GM12878 (cell line): ENCODE measurements at regions not wholly inside any gene's neighbourhood (a gene's known extent, or its start where the extent isn't known, plus 50 kb on each side); places are given as distances from the start of the nearest gene placed in this dataset.

Source experiments
- ATAC-seq: fragments of 200-7000 bp; cut with Tn5 transposase; 3 replicates; pipeline ENCODE4 v1.9.1; 2020; ENCODE audit warnings: mild to moderate bottlenecking, moderate library complexity
- BruUV-seq: library from RNA; stranded (reverse); fragments of 400-500 nt; replicated peaks from 2 replicates; lab custom pipeline; 2021; lab: Mats Ljungman, UMichigan
- CTCF ChIA-PET: fragments of 300-600 bp; sonication (Branson Sonifier 250); formaldehyde crosslinking; extraction: SDS; loops from one replicate; lab custom pipeline; 2021; ENCODE audit warnings: inconsistent platforms; lab: Yijun Ruan, JAX
- POLR2A ChIA-PET: fragments of 350-600 bp; formaldehyde crosslinking; extraction: SDS; loops from one replicate; lab custom pipeline; 2021; ENCODE audit warnings: inconsistent platforms; lab: Charles Lee
- RAD21 ChIA-PET: fragments of 300-600 bp; sonication (Branson Sonifier 250); formaldehyde crosslinking; loops from one replicate; lab custom pipeline; 2023; ENCODE audit warnings: antibody characterized with exemption; ENCODE audit not compliant: unreplicated experiment; lab: Charles Lee
- SMC1A ChIA-PET: fragments of 300-600 bp; sonication (Branson Sonifier 250); formaldehyde crosslinking; loops from one replicate; lab custom pipeline; 2023; ENCODE audit not compliant: unreplicated experiment, uncharacterized antibody; lab: Charles Lee
- DNase-seq: peaks from one replicate; pipeline ENCODE4 v3.0.0-alpha.2; 2011; ENCODE audit warnings: low read depth, low spot score
- FAIRE-seq: peaks from 3 replicates; lab custom pipeline; 2011; peaks lifted over from hg19 to GRCh38; lab: Jason Lieb, UNC
- H2AFZ ChIP-seq: 2 replicates; pipeline ENCODE4 v1.6.0; 2011; ENCODE audit warnings: low read depth, low read length, control low read depth; ENCODE audit not compliant: control insufficient read depth
- H3K27ac ChIP-seq: 2 replicates; pipeline ENCODE4 v1.5.1; 2011; ENCODE audit warnings: control low read depth; ENCODE audit not compliant: control insufficient read depth, insufficient read depth
- H3K27me3 ChIP-seq, 2 experiments: replicated peaks in 1 of 2; 2 replicates each; pipeline versions ENCODE4 v1.6.0 to v1.6.1; 2011; ENCODE audit warnings: low read length in 1 of 2; ENCODE audit not compliant: control insufficient read depth in 2 of 2, insufficient read depth in 2 of 2
- H3K36me3 ChIP-seq, 2 experiments: 2 replicates each; pipeline ENCODE4 v1.5.1; 2011; ENCODE audit warnings: low read length in 1 of 2; ENCODE audit not compliant: control insufficient read depth in 2 of 2, insufficient read depth in 2 of 2
- H3K4me1 ChIP-seq: 2 replicates; pipeline ENCODE4 v1.6.1; 2011; ENCODE audit warnings: mild to moderate bottlenecking, low read length, moderate library complexity, mixed read lengths; ENCODE audit not compliant: control insufficient read depth, insufficient read depth
- H3K4me2 ChIP-seq: 2 replicates; pipeline ENCODE4 v1.6.0; 2011; ENCODE audit warnings: control low read depth; ENCODE audit not compliant: control insufficient read depth, insufficient read depth
- H3K4me3 ChIP-seq: fragments of 200-600 bp; sonication (generic); 2 replicates; pipeline ENCODE4 v1.5.1; 2016
- H3K79me2 ChIP-seq: 2 replicates; pipeline ENCODE4 v1.6.0; 2011; ENCODE audit warnings: low read length; ENCODE audit not compliant: control insufficient read depth, insufficient read depth
- H3K9ac ChIP-seq: 2 replicates; pipeline ENCODE4 v1.8.0; 2011; ENCODE audit warnings: low read length, control low read depth, mixed read lengths; ENCODE audit not compliant: control insufficient read depth, insufficient read depth
- H3K9me3 ChIP-seq: replicated peaks from 3 replicates; pipeline ENCODE4 v1.5.1; 2011; ENCODE audit warnings: mild to moderate bottlenecking, low read length; ENCODE audit not compliant: control insufficient read depth, insufficient read depth
- H4K20me1 ChIP-seq: 2 replicates; pipeline ENCODE4 v1.6.0; 2011; ENCODE audit not compliant: control insufficient read depth, insufficient read depth
- CHD1 ChIP-seq: IDR thresholded peaks from 2 replicates; pipeline ENCODE4 v1.6.1; 2012; ENCODE audit warnings: low read depth, low read length, improper control_type of control experiment
- EZH2 ChIP-seq: IDR thresholded peaks from 2 replicates; pipeline ENCODE4 v1.6.1; 2012; ENCODE audit warnings: low read depth, mild to moderate bottlenecking, control low read depth, inconsistent platforms, low read length, borderline replicate concordance; ENCODE audit not compliant: control insufficient read depth
- MYB ChIP-seq: fragments of 150-350 bp; IDR thresholded peaks from 2 replicates; pipeline ENCODE4 v1.6.1; 2014; ENCODE audit warnings: mild to moderate bottlenecking, low read depth, low read length, borderline replicate concordance
- SUZ12 ChIP-seq: fragments of 200-600 bp; sonication (generic); IDR thresholded peaks from one replicate; pipeline ENCODE4 v1.6.1; 2018; ENCODE audit warnings: antibody characterized with exemption, mild to moderate bottlenecking; ENCODE audit not compliant: unreplicated experiment
- WRNIP1 ChIP-seq: IDR thresholded peaks from 2 replicates; pipeline ENCODE4 v1.6.1; 2011; ENCODE audit warnings: low read depth, low read length, improper control_type of control experiment, borderline replicate concordance
- WGBS: methylation state at CpG from one replicate; pipeline ENCODE4 v1.1.6; 2016; ENCODE audit warnings: low lambda C conversion rate; ENCODE audit not compliant: insufficient replicate concordance, insufficient coverage; ENCODE audit errors: missing lambda C conversion rate; 5-methylcytosine and 5-hydroxymethylcytosine counted together
- in situ Hi-C: fragments of 300-500 bp; cut with MboI; formaldehyde crosslinking; loops from 9 replicates; pipeline ENCODE4 v1.14.3; 2018; ENCODE audit warnings: mixed read lengths
- intact Hi-C: fragments of 100-400 bp; cut with micrococcal nuclease; formaldehyde crosslinking; loops from one replicate; pipeline ENCODE4 v1.14.2; 2022; ENCODE audit not compliant: unreplicated experiment
- TF ChIP-seq, protein P1 (sequence below): fragments of 150-350 bp; IDR thresholded peaks from 2 replicates; pipeline ENCODE4 v1.6.1; 2014; ENCODE audit warnings: mild to moderate bottlenecking, low read depth, low read length
- TF ChIP-seq, protein P2 (sequence below): IDR thresholded peaks from 2 replicates; pipeline ENCODE4 v1.6.1; 2012; ENCODE audit warnings: low read depth, low read length, improper control_type of control experiment

DNA sequence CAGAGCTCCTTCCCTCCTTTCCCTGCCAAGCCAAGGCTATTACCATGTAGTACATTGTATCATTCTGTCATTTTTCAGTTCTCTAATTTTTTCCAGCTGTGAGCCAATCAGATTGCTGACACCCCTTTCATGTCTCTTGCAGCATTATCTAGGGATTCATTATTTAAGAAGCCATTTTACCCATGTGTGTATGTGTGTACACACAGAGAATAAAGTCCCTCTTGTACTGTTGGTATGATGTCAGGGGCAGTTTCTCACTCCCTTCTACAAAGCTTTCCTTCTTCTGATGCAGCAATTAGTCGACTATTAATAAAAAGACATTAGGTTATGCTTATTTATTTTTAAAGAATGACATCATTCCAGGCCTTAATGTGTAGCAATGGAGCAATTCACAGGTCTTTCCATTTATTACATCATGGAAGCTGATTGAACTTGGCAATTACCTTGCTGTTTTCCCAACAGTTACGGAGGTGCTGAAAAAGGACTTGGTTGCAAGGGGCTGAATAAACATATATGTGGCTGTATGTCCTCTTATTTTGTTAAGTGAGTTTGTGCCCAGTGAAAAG lies 159.4 kb upstream of the HS3ST3A1 start:
- no peaks in the 10 kb centered on the region for H3K79me2 ChIP-seq
- no peaks in the 10 kb centered on the region for H4K20me1 ChIP-seq
- ChIA-PET SMC1A (no interaction called here), RAD21 (no interaction called here), POLR2A (no interaction called here)
- intact Hi-C loops: no loop called here
- no peak for FAIRE-seq
- ATAC-seq: no peak
- no peaks in the 10 kb centered on the region for H3K4me1 ChIP-seq
- H3K9me3 ChIP-seq: no peaks in the 10 kb centered on the region; the same call in 2 of the 3 replicates
- H3K36me3 ChIP-seq: no peaks in the 10 kb centered on the region
- H3K4me3 ChIP-seq: no peak overlapping the region
- no peak overlapping the region for H3K9ac ChIP-seq
- no peak overlapping the region for H2AFZ ChIP-seq
- 41% methylated on average over 2 of the region's 2 CpGs for WGBS
- in situ Hi-C loops: no loop called here
- no TSS peak for BruUV-seq
- H3K27ac ChIP-seq: no peak overlapping the region
- H3K27me3 ChIP-seq: no peaks in the 10 kb centered on the region
- no peak for DNase-seq
- no peak for TF ChIP-seq EZH2
- TF ChIP-seq WRNIP1: no peak
- TF ChIP-seq SUZ12: no peak
- TF ChIP-seq MYB: no peak
- TF ChIP-seq, protein P1, sequence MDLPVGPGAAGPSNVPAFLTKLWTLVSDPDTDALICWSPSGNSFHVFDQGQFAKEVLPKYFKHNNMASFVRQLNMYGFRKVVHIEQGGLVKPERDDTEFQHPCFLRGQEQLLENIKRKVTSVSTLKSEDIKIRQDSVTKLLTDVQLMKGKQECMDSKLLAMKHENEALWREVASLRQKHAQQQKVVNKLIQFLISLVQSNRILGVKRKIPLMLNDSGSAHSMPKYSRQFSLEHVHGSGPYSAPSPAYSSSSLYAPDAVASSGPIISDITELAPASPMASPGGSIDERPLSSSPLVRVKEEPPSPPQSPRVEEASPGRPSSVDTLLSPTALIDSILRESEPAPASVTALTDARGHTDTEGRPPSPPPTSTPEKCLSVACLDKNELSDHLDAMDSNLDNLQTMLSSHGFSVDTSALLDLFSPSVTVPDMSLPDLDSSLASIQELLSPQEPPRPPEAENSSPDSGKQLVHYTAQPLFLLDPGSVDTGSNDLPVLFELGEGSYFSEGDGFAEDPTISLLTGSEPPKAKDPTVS: no peak
- TF ChIP-seq, protein P2, sequence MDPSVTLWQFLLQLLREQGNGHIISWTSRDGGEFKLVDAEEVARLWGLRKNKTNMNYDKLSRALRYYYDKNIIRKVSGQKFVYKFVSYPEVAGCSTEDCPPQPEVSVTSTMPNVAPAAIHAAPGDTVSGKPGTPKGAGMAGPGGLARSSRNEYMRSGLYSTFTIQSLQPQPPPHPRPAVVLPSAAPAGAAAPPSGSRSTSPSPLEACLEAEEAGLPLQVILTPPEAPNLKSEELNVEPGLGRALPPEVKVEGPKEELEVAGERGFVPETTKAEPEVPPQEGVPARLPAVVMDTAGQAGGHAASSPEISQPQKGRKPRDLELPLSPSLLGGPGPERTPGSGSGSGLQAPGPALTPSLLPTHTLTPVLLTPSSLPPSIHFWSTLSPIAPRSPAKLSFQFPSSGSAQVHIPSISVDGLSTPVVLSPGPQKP: no peak
- TF ChIP-seq CHD1: no peak
- TF ChIP-seq, all 136 proteins: peak for 0
- no peak overlapping the region for H3K4me2 ChIP-seq
- CTCF ChIA-PET: no interaction called here
